ENCODE measurements at regions not wholly inside any gene's neighbourhood (a gene's known extent, or its start where the extent isn't known, plus 50 kb on each side); places are given as distances from the start of the nearest gene placed in this dataset.

DNA sequence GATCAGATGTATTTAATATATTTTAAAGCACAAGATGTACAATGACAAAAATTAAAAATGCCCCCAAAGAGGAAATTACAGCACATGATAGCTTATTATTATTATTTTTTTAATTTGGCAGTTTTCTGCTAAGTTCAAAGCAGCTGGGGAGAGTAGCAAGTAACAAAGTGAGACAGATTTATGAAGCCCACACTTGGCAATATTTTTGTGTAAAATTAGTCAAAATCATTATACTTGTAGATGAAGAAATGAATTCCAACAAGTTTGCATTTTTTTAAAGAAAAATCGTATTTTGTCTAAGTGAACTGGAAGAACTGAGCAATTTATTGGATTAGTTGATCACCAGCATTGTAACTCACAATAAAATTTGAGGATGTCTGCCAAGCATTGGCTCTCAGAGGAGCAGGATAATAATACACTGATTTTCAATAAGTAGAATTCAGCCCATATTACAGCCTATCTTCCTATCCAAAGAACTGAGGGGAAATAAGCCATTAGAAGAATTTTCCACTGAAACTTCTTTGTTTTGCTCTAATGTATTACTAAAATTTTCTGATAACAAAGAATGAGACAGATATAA lies 215.6 kb downstream of the MAP2K6 start:
- no peak overlapping the region for H3K27ac ChIP-seq (ENCODE audit: low read depth in 2 of 2, low read length in 1 of 2)
- no peak overlapping the region for H2AFZ ChIP-seq (ENCODE audit: low read depth)
- H3K4me3 ChIP-seq (ENCODE audit: low read depth in 2 of 2, low read length in 1 of 2), result no peak overlapping the region
- H3K36me3 ChIP-seq (replicated peaks in 1 of 2; ENCODE audit: control insufficient read depth in 1 of 2, insufficient read depth in 2 of 2, low read length in 1 of 2), result no peaks in the 10 kb centered on the region
- DNase-seq, result no peak
- ChIA-PET CTCF (interaction anchor here (1.0 kb wide), 2 partner anchors 10 to 23 kb away, joined by 3 read pairs; no protein-coding TSS in a partner anchor), POLR2A (no interaction called here)
- no peaks in the 10 kb centered on the region; the same call in 1 of the 2 replicates for H3K9me2 ChIP-seq
- no peaks in the 10 kb centered on the region for H4K20me1 ChIP-seq (ENCODE audit: insufficient read depth)
- no peaks in the 10 kb centered on the region for H3K27me3 ChIP-seq (ENCODE audit: insufficient read depth)
- whole genome bisulfite sequencing (ENCODE audit: low lambda C conversion rate), result 33% methylated on average over 1 of the region's 1 CpG
- H3K79me2 ChIP-seq (ENCODE audit: insufficient read depth), result no peaks in the 10 kb centered on the region
- H3K4me1 ChIP-seq (ENCODE audit: control insufficient read depth in 1 of 2, insufficient read depth in 2 of 2, low read depth in 1 of 2, low read length in 1 of 2), result no peaks in the 10 kb centered on the region
- no peak overlapping the region for H3K4me2 ChIP-seq
- TF ChIP-seq FOXJ3 (CRISPR knock-in tag; IDR thresholded peaks at IDR 0.05) (no peak), YY1 (IDR thresholded peaks at IDR 0.05; ENCODE audit: low read depth) (no peak), NFIC (IDR thresholded peaks at IDR 0.05; ENCODE audit: borderline replicate concordance) (no peak), RCOR1 (IDR thresholded peaks at IDR 0.05; ENCODE audit: low read length) (no peak), TCF12 (IDR thresholded peaks at IDR 0.05) (no peak), SIN3A (IDR thresholded peaks at IDR 0.05; ENCODE audit: borderline replicate concordance, low read depth, low read length) (no peak), CHD2 (IDR thresholded peaks at IDR 0.05; ENCODE audit: low read length, partially characterized antibody) (no peak), MEF2A (IDR thresholded peaks at IDR 0.05; ENCODE audit: borderline replicate concordance, low read depth) (no peak), FOSL2 (IDR thresholded peaks at IDR 0.05; ENCODE audit: borderline replicate concordance, low read depth) (no peak), GABPA (IDR thresholded peaks at IDR 0.05; ENCODE audit: low read depth) (no peak), POLR2AphosphoS5 (IDR thresholded peaks at IDR 0.05; ENCODE audit: low read depth, low read length) (no peak), GATA2 (CRISPR knock-in tag; IDR thresholded peaks at IDR 0.05) (no peak), EP300 (IDR thresholded peaks at IDR 0.05; ENCODE audit: borderline replicate concordance in 1 of 2, low read depth in 1 of 2, low read length in 1 of 2) (no peak), FOXM1 (IDR thresholded peaks at IDR 0.05; ENCODE audit: low read depth) (no peak), RFX5 (IDR thresholded peaks at IDR 0.05; ENCODE audit: low read length) (no peak)
- TF ChIP-seq, protein P1, sequence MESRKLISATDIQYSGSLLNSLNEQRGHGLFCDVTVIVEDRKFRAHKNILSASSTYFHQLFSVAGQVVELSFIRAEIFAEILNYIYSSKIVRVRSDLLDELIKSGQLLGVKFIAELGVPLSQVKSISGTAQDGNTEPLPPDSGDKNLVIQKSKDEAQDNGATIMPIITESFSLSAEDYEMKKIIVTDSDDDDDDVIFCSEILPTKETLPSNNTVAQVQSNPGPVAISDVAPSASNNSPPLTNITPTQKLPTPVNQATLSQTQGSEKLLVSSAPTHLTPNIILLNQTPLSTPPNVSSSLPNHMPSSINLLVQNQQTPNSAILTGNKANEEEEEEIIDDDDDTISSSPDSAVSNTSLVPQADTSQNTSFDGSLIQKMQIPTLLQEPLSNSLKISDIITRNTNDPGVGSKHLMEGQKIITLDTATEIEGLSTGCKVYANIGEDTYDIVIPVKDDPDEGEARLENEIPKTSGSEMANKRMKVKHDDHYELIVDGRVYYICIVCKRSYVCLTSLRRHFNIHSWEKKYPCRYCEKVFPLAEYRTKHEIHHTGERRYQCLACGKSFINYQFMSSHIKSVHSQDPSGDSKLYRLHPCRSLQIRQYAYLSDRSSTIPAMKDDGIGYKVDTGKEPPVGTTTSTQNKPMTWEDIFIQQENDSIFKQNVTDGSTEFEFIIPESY (IDR thresholded peaks at IDR 0.05; ENCODE audit: borderline replicate concordance, low read depth), result no peak
- TF ChIP-seq, protein P2, sequence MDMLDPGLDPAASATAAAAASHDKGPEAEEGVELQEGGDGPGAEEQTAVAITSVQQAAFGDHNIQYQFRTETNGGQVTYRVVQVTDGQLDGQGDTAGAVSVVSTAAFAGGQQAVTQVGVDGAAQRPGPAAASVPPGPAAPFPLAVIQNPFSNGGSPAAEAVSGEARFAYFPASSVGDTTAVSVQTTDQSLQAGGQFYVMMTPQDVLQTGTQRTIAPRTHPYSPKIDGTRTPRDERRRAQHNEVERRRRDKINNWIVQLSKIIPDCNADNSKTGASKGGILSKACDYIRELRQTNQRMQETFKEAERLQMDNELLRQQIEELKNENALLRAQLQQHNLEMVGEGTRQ (IDR thresholded peaks at IDR 0.05; ENCODE audit: borderline replicate concordance, low read depth, low read length), result no peak
- TF ChIP-seq, protein P3, sequence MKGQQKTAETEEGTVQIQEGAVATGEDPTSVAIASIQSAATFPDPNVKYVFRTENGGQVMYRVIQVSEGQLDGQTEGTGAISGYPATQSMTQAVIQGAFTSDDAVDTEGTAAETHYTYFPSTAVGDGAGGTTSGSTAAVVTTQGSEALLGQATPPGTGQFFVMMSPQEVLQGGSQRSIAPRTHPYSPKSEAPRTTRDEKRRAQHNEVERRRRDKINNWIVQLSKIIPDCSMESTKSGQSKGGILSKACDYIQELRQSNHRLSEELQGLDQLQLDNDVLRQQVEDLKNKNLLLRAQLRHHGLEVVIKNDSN (IDR thresholded peaks at IDR 0.05; ENCODE audit: borderline replicate concordance, low read depth), result no peak
- TF ChIP-seq, protein P4, sequence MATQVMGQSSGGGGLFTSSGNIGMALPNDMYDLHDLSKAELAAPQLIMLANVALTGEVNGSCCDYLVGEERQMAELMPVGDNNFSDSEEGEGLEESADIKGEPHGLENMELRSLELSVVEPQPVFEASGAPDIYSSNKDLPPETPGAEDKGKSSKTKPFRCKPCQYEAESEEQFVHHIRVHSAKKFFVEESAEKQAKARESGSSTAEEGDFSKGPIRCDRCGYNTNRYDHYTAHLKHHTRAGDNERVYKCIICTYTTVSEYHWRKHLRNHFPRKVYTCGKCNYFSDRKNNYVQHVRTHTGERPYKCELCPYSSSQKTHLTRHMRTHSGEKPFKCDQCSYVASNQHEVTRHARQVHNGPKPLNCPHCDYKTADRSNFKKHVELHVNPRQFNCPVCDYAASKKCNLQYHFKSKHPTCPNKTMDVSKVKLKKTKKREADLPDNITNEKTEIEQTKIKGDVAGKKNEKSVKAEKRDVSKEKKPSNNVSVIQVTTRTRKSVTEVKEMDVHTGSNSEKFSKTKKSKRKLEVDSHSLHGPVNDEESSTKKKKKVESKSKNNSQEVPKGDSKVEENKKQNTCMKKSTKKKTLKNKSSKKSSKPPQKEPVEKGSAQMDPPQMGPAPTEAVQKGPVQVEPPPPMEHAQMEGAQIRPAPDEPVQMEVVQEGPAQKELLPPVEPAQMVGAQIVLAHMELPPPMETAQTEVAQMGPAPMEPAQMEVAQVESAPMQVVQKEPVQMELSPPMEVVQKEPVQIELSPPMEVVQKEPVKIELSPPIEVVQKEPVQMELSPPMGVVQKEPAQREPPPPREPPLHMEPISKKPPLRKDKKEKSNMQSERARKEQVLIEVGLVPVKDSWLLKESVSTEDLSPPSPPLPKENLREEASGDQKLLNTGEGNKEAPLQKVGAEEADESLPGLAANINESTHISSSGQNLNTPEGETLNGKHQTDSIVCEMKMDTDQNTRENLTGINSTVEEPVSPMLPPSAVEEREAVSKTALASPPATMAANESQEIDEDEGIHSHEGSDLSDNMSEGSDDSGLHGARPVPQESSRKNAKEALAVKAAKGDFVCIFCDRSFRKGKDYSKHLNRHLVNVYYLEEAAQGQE (IDR thresholded peaks at IDR 0.05; ENCODE audit: low read depth, low read length), result no peak
- TF ChIP-seq, protein P5, sequence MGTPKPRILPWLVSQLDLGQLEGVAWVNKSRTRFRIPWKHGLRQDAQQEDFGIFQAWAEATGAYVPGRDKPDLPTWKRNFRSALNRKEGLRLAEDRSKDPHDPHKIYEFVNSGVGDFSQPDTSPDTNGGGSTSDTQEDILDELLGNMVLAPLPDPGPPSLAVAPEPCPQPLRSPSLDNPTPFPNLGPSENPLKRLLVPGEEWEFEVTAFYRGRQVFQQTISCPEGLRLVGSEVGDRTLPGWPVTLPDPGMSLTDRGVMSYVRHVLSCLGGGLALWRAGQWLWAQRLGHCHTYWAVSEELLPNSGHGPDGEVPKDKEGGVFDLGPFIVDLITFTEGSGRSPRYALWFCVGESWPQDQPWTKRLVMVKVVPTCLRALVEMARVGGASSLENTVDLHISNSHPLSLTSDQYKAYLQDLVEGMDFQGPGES (IDR thresholded peaks at IDR 0.05; ENCODE audit: low read depth, low read length), result no peak
- no peak overlapping the region for H3K9ac ChIP-seq
- H3F3A ChIP-seq (replicated peaks; ENCODE audit: insufficient read depth), result no peaks in the 10 kb centered on the region
- H3K9me3 ChIP-seq, result 0 out of 2 replicates have a peak, but pooled peaks cover 4% of the 10 kb centered on the region

Measured in SK-N-SH (cell line).